ENCODE measurements at regions not wholly inside any gene's neighbourhood (a gene's known extent, or its start where the extent isn't known, plus 50 kb on each side); places are given as distances from the start of the nearest gene placed in this dataset.

DNA sequence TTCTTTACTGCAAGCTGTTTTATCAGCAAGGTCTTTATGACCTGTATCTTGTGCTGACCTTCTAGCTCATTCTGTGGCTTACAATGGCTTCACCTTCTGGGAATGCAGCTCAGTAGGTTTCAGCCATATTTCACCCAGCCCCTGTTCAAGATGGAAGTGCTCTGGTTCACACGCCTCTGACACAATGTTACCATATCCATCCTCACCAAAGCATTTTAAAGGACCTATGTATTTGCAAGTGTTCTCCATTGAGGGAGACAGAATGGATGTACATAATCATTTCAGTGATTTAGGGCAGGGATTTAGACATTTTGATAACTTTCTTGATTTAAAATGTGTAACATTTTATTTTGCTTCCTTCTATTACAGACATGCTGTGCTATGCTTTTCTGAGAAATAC is 182.3 kb upstream of the FN1 start (continued):
- TF ChIP-seq SRF (CRISPR knock-in tag; IDR thresholded peaks at IDR 0.05): no peak
- TF ChIP-seq, protein P1, sequence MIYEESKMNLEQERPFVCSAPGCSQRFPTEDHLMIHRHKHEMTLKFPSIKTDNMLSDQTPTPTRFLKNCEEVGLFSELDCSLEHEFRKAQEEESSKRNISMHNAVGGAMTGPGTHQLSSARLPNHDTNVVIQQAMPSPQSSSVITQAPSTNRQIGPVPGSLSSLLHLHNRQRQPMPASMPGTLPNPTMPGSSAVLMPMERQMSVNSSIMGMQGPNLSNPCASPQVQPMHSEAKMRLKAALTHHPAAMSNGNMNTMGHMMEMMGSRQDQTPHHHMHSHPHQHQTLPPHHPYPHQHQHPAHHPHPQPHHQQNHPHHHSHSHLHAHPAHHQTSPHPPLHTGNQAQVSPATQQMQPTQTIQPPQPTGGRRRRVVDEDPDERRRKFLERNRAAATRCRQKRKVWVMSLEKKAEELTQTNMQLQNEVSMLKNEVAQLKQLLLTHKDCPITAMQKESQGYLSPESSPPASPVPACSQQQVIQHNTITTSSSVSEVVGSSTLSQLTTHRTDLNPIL (CRISPR knock-in tag; IDR thresholded peaks at IDR 0.05): no peak
- no peak for TF ChIP-seq NR2F6 (CRISPR knock-in tag; IDR thresholded peaks at IDR 0.05)
- no peak for TF ChIP-seq RBFOX2 (IDR thresholded peaks at IDR 0.05; ENCODE audit: low read depth, low read length)
- TF ChIP-seq CCAR2 (IDR thresholded peaks at IDR 0.05; ENCODE audit: low read depth, low read length): no peak
- no peak for TF ChIP-seq RBM34 (IDR thresholded peaks at IDR 0.05; ENCODE audit: borderline replicate concordance, insufficient read depth, low read length)
- no peak for TF ChIP-seq TBL1XR1 (IDR thresholded peaks at IDR 0.05; ENCODE audit: low read length in 2 of 2)
- TF ChIP-seq SAFB (IDR thresholded peaks at IDR 0.05; ENCODE audit: borderline replicate concordance, low read depth, low read length): no peak
- TF ChIP-seq ZNF311 (CRISPR knock-in tag; IDR thresholded peaks at IDR 0.05): peak; percentile 65; the same call in 1 of the 2 replicates
- TF ChIP-seq, protein P2, sequence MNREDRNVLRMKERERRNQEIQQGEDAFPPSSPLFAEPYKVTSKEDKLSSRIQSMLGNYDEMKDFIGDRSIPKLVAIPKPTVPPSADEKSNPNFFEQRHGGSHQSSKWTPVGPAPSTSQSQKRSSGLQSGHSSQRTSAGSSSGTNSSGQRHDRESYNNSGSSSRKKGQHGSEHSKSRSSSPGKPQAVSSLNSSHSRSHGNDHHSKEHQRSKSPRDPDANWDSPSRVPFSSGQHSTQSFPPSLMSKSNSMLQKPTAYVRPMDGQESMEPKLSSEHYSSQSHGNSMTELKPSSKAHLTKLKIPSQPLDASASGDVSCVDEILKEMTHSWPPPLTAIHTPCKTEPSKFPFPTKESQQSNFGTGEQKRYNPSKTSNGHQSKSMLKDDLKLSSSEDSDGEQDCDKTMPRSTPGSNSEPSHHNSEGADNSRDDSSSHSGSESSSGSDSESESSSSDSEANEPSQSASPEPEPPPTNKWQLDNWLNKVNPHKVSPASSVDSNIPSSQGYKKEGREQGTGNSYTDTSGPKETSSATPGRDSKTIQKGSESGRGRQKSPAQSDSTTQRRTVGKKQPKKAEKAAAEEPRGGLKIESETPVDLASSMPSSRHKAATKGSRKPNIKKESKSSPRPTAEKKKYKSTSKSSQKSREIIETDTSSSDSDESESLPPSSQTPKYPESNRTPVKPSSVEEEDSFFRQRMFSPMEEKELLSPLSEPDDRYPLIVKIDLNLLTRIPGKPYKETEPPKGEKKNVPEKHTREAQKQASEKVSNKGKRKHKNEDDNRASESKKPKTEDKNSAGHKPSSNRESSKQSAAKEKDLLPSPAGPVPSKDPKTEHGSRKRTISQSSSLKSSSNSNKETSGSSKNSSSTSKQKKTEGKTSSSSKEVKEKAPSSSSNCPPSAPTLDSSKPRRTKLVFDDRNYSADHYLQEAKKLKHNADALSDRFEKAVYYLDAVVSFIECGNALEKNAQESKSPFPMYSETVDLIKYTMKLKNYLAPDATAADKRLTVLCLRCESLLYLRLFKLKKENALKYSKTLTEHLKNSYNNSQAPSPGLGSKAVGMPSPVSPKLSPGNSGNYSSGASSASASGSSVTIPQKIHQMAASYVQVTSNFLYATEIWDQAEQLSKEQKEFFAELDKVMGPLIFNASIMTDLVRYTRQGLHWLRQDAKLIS (CRISPR knock-in tag; IDR thresholded peaks at IDR 0.05): no peak
- TF ChIP-seq PYGO2 (tag; IDR thresholded peaks at IDR 0.05): peak; percentile 81
- TF ChIP-seq L3MBTL2 (IDR thresholded peaks at IDR 0.05): no peak
- no peak for TF ChIP-seq ZNF583 (CRISPR knock-in tag; IDR thresholded peaks at IDR 0.05)
- peak; percentile 81; the same call in 1 of the 2 replicates for TF ChIP-seq ZNF668 (CRISPR knock-in tag; IDR thresholded peaks at IDR 0.05)
- no peak for TF ChIP-seq FOS (IDR thresholded peaks at IDR 0.05; ENCODE audit: extremely low read depth, insufficient read length)
- no peak for TF ChIP-seq FOXA1 (IDR thresholded peaks at IDR 0.05; ENCODE audit: borderline replicate concordance)
- TF ChIP-seq, protein P3, sequence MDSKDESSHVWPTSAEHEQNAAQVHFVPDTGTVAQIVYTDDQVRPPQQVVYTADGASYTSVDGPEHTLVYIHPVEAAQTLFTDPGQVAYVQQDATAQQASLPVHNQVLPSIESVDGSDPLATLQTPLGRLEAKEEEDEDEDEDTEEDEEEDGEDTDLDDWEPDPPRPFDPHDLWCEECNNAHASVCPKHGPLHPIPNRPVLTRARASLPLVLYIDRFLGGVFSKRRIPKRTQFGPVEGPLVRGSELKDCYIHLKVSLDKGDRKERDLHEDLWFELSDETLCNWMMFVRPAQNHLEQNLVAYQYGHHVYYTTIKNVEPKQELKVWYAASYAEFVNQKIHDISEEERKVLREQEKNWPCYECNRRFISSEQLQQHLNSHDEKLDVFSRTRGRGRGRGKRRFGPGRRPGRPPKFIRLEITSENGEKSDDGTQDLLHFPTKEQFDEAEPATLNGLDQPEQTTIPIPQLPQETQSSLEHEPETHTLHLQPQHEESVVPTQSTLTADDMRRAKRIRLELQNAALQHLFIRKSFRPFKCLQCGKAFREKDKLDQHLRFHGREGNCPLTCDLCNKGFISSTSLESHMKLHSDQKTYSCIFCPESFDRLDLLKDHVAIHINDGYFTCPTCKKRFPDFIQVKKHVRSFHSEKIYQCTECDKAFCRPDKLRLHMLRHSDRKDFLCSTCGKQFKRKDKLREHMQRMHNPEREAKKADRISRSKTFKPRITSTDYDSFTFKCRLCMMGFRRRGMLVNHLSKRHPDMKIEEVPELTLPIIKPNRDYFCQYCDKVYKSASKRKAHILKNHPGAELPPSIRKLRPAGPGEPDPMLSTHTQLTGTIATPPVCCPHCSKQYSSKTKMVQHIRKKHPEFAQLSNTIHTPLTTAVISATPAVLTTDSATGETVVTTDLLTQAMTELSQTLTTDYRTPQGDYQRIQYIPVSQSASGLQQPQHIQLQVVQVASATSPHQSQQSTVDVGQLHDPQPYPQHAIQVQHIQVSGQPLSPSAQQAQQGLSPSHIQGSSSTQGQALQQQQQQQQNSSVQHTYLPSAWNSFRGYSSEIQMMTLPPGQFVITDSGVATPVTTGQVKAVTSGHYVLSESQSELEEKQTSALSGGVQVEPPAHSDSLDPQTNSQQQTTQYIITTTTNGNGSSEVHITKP (IDR thresholded peaks at IDR 0.05; ENCODE audit: partially characterized antibody): no peak
